ENCODE measurements at regions not wholly inside any gene's neighbourhood (a gene's known extent, or its start where the extent isn't known, plus 50 kb on each side); places are given as distances from the start of the nearest gene placed in this dataset.
"Not testable (repeated sequence)": the region's sequence is repeated elsewhere in the genome, so short reads cannot be mapped to it uniquely, and the experiment has no call there.

DNA sequence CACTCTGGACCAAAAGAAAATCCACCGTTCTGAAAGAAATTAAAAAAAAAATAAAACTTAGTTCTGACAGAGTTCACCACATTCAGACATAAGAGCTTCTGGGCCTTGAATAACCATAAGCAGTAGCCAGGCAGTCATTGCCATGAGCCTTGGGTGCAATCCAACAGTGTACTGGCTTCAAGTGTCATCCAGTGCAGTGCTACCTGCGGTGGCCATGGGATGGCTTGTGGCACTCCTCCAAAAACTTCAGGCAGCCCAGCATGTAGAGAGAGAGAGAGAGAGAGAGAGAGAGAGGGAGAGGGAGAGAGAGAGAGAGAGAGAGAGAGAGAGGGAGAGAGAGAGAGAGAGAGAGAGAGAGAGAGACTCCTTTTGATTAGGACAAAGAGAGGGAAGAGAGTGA, 208.5 kb downstream of the SPIN4 start:
- TF ChIP-seq, protein P1, sequence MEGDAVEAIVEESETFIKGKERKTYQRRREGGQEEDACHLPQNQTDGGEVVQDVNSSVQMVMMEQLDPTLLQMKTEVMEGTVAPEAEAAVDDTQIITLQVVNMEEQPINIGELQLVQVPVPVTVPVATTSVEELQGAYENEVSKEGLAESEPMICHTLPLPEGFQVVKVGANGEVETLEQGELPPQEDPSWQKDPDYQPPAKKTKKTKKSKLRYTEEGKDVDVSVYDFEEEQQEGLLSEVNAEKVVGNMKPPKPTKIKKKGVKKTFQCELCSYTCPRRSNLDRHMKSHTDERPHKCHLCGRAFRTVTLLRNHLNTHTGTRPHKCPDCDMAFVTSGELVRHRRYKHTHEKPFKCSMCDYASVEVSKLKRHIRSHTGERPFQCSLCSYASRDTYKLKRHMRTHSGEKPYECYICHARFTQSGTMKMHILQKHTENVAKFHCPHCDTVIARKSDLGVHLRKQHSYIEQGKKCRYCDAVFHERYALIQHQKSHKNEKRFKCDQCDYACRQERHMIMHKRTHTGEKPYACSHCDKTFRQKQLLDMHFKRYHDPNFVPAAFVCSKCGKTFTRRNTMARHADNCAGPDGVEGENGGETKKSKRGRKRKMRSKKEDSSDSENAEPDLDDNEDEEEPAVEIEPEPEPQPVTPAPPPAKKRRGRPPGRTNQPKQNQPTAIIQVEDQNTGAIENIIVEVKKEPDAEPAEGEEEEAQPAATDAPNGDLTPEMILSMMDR (IDR thresholded peaks at IDR 0.05) = not testable (repeated sequence)
- TF ChIP-seq EZH2phosphoT487 (IDR thresholded peaks at IDR 0.05) = not testable (repeated sequence)
